ENCODE measurements at regions not wholly inside any gene's neighbourhood (a gene's known extent, or its start where the extent isn't known, plus 50 kb on each side); places are given as distances from the start of the nearest gene placed in this dataset.

DNA sequence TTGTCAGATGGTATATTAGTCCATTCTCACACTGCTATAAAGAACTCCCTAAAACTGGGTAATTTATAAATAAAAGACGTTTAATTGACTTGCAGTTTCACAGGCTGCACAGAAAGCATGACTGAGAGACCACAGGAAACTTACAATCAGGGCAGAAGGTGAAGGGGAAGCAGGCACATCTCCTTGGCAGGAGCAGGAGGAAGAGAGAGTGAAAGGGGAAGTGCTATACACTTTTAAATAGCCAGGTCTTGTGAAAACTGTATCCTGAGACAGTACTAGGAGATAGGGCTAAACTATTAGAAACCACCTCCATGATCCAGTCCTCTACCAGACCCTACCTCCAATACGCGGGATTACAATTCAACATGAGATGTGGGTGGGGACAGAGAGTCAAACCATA is 193.9 kb upstream of the KCNG1 start:
- no peak for DNase-seq

DNA sequence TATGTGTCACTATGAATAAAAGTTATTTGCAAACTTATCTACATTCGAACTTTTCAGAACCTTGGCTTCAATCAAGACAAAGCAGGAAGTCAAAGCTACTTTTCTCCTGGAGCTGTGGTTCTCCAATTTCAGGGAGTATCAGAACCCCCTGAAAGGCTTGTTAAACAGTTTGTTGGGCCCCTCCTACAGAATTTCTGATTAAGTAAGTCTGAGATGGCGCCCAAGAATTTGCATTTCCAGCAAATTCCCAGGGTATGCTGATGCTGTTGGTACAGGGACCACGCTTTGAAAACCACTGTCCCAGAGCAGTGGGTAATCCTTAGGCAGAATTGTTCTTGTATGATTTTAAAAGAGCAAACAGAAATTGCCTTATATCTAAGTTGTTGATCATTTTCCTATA is 189.9 kb upstream of the KCNG1 start:
- no peak for DNase-seq

DNA sequence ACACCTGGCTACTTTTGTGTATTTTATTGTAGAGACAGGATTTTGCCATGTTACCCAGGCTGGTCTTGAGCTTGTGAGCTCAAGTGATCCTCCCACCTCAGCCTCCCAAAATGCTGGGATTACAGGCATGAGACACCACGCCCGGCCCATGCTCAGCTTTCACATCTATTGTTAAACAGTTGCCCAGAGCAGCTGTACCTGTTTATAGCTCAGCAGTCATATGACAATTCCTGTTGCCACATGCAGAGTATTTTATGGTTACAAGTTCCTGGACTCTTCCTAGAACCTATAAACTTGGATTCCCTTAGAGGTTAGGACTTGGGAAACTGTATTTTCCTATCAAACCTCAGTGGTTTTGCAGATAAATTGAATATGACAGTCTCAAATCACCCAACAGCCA is 188.3 kb upstream of the KCNG1 start:
- DNase-seq = no peak

DNA sequence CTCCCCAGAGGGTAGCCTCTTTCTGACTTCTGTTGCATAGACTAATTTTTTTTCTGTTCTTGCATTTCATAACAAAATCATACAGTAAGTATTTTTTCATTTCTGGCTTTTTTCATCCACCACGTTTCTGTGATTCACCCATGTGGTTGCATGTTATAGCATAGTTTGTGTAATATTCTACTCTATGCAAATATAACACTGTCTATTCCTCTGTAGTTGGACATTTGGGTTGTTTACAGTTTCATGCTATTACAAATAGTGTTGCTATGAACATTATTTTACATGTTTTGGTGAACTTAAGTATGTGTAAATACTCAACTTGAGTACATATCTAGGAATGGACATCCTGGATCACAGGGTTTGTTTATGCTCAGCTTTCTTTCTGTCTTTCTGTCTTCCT is 187.2 kb upstream of the KCNG1 start:
- DNase-seq = no peak

DNA sequence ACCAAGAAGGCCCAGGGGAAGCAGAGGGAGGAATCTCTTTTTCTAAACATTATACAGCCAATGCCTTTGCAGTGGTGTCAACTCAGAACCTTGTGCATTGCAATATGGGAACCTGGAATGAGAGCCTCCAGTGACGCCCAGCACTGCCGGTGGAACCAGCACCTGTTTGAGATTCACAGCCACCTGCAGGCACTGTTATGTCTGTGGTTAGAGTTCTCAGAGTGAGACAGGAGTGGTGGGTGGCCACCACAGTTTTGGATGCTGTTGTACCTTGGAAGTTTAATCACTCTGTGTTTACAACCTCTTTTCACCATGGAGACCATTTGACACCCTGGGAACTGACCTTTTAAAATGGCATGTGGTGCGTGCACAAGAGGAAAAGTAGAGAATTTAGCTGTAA is 185.3 kb upstream of the KCNG1 start:
- no peak for DNase-seq

DNA sequence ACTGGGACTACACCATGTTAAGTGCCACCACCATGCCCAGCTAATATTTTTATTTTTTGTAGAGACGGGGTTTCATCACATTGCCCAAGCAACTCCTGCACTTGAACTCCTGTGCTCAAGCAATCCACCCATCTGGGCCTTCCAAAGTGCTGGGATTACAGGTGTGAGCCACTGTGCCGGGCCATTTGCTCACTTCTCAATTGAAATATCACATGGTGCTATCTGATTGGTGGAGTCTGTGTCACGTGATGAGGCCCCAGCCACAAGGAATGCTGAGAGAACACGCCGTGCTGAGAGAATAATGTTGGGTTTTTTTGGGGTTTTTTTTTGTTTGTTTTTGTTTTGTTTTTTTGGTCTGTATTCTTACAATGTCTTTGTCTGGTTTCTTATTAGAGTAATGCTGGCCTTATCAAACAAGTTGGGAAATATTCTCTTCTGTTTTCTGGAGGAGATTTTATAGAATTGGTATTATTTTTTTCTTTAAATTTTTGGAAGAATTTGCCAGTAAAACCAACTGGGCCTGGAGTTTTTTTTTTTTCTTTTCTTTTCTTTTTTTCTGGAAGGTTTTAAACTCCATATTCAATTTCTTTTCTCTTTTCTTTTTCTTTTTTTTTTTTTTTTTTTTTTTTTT is 183.2 kb upstream of the KCNG1 start:
- DNase-seq = no peak

DNA sequence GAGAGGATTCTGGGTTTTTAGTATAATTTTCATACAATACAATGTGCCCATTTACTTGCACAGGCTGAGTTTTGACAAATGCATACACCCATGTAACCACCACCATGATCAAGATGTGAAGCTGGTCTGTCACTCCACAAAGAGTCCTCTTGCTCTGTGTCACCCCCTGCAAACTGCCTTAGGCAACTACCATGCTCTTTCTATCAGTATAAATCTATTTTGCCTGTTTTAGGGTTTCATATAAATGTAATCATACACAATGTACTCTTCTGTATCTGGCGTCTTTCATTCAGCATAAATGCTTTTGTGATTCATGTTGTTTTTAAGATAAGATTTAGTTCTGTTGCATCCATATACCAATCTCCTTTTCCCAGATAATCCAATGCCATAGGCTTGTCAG is 181.9 kb upstream of the KCNG1 start:
- no peak for DNase-seq

DNA sequence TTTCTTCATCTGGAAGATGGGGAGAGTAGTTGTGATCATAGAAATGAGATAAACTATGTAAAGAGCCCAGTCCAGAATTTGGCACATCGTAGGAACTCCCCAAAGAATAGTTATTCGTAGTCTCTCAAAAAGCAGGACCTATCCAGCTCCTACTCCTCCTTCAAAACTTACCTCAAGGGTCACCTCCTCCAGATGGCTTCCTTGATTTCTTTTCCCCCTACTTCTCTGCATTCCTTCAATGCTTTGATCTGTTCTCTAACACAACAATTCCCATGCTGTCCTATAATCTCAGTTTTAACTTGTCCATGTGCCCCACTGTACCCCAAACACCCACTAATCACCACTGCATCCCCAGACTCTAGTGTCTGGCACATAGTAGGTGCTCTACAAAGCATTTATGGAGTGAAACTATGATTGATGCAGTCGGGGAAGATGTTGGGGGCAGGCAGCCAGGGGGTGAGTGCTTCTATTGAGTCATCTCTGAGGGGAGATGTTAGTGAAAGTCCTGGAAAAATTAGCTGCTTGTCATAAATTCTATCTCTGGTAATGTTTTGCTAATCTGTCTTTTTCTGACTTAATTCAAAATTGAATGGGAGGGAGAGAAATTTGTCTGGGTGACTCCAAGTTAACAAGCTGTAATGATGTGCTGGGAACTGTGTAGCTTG is 181.3 kb upstream of the KCNG1 start:
- no peak for DNase-seq

DNA sequence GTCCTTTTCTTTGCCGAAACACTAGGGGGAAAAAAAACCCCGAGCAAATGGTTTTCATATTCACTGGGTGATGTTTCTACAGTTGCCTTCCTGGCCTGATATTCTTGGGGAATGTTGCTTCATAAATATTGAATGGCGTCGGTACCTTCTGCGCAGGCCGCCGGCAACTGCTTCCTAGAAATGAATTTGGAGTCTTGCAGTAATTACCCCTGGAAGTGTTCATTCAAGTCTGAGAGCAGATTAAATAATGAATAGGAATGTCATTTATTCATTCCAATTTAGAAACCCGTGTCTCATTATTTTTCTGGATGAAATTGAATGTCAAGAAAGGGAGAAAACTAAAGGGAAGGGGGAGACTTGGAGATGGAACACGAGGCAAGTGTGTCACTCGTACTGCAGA is 179.4 kb upstream of the KCNG1 start:
- no peak for DNase-seq

DNA sequence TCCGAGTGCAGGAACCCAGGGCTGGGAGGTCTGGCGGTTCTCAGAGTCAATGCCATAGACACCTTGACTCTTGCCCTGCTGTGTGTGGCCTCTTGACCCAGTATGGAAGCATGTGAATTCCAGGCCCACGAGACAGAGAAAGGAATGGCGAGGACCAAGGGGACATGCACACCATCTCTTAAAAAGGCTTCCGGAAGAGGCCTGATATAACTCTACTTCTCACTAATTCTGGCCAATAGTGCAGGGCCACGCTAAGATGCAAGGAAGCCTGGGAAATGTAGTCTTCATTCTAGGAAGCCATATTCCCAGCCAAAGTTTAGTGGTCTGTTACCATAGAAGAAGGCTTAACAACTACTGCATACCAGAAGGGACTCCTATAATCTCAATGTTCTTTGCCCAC is 177.0 kb upstream of the KCNG1 start:
- DNase-seq = no peak

DNA sequence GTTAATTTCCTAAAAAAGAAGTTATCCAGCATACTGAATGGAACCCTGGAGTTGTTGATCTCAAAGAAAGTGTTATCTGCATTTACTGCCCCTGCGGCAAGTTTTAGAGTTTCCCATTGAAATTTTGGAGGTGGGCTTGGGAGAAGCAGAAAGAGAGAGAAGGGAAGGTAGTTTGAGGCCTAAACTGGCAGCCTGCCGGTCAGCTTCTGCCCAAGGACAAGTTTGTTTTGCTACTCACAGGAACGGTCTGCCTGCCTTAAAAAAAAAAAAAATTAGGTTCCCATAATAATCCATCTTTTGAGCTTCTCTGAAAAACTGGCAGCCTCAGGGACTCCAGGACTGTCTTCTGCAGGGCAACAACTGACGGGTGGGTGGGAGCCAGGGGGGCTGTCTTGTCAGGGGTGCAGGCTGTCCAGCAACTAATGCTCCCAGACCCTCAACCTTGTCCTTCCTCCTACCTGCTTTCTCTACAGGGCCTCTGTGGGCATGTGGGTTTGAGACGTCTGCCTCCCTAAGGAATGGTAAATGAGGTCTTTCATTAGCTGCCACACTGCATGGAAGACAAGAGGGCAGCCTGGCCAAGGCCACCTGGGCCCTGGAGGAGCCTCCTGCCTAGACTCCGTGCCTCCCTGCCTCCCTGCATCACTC is 176.1 kb upstream of the KCNG1 start:
- DNase-seq = no peak

DNA sequence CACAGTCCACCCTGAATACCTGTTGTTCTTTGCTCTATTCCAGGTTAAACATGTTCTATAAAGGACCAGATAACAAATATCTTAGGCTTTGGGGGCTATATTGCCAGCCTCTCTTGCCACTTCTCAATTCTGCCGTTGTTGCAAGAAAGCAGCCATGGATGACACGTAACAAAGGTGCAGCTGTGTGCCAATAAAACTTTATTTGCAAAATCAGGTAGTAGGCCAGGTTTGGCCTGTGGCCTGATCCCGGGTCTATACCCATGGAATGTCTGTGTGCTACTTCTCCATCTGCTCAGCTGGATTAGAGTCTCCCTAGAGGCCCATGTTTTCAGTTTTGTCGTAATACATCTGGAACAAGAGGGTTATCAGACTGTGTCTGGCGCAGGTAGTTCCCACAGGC is 175.3 kb upstream of the KCNG1 start:
- DNase-seq = no peak

DNA sequence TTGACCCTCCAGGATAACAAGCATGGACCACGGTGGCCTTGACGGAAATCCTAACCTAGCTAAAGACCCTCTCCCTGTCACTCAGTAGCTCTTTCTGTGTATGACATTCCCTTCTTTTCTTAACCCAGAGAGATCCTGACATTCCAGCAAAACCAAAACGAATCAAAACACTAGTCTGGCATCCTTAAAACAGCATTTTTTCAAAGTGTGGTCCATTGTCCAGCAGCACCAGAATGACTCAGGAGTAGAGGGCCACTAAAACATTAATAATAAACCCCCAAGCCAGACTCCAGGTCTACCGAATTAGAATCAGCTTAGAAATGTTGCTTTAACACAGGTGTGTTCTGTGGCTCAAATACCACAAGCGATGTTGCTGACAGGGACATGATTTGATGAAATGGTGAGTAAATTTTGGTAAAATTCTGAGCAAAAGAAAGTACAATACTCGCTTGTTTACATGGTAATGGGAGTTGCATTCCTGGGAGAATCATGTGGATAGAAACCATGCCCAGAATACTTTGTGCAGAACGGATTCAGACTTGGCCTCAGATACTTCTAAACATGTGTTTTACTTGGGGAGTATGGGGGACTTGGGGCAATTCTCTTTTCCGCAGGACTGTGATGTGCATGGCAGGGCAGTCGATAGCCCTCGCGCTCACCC is 174.2 kb upstream of the KCNG1 start:
- no peak for DNase-seq

DNA sequence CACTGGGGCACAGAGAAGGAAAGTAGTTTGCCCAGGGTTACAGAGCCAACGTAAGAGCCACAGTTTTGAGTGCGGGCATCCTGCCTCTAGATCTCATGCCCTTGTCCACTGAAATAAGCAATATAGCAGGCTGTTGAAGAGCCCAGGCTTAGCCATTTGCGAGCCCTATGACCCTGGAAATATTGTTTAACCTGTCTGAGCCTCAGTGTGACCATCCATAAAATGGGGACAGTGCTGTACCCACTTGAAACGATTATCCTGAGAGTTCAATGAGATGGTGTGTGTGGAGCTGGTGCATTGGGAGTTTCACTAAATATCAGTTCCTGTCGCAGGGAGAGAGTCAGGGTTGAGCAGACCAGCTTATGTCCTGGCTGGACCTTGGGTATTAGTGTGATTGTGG is 173.1 kb upstream of the KCNG1 start:
- DNase-seq = no peak

DNA sequence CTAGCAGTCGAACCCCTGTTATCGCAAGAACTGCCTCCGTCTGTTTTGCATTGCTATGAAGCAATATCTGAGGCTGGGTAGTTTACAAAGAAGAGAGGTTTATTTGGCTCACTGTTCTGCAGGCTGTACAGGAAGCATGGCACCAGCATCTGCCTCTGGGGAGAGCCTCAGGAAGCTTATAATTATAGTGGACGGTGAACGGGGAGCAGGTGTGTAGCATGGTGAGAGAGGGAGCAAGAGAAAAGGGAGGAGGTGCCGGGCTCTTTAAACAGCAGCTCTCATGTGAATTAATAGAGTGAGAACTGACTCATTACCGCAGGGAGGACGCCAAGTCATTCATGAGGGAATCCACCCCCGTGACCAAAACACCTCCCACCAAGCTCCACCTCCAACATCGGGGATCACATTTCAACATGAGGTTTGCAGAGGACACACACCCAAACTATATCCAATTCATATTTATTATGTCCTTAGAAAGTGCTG is 172.6 kb upstream of the KCNG1 start:
- no peak for DNase-seq

DNA sequence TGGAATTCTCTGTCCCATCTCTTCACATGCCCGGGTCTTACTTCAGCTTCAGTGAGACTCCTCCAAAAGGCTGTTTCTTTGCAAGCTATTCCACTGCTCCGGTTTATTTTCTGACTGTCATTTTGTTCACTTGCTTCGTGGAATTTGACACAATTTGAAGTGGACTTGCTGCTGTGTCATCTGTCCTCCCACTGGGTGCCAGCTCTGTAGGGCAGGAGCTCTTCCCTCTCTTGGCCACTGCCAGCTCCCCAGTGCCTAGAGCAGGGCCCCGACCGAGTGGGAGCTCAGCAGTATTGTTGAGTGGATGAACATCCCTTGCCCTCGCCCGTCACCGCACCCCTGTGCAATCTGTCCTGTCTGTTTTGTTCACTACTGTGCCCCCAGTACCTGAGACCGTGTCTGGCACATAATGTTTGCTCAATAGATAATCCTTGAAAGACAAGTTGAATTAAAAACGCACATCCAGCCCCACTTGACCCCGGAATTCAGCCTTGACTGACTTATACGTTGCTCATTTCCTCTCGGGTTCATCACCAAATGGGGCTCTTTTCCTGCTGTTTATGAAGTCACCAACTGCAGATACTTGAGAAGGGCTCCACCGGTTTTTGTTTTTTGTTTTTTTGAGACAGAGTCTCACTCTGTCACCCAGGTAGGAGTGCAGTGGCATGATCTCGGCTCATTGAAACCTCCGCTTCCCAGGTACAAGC is 170.3 kb upstream of the KCNG1 start:
- no peak for DNase-seq

DNA sequence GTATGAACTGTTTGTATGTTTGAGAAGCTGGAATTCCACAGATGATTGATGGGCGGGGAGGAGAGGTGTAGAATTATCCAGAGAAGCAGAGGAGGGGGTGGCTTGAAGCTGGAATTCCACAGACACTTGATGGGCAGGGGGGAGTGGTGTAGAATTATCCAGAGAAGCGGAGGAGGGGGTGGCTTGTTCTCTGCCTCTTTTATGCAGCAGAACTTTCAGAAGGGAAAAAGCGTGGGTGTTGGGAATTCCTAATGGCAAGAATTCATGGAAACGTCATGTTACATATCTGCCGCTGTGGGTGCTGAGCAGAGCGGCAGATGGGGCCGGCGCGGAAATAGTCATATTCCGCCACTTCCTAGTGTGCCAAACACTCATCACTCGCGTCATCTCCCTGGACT is 167.9 kb upstream of the KCNG1 start:
- DNase-seq = no peak

DNA sequence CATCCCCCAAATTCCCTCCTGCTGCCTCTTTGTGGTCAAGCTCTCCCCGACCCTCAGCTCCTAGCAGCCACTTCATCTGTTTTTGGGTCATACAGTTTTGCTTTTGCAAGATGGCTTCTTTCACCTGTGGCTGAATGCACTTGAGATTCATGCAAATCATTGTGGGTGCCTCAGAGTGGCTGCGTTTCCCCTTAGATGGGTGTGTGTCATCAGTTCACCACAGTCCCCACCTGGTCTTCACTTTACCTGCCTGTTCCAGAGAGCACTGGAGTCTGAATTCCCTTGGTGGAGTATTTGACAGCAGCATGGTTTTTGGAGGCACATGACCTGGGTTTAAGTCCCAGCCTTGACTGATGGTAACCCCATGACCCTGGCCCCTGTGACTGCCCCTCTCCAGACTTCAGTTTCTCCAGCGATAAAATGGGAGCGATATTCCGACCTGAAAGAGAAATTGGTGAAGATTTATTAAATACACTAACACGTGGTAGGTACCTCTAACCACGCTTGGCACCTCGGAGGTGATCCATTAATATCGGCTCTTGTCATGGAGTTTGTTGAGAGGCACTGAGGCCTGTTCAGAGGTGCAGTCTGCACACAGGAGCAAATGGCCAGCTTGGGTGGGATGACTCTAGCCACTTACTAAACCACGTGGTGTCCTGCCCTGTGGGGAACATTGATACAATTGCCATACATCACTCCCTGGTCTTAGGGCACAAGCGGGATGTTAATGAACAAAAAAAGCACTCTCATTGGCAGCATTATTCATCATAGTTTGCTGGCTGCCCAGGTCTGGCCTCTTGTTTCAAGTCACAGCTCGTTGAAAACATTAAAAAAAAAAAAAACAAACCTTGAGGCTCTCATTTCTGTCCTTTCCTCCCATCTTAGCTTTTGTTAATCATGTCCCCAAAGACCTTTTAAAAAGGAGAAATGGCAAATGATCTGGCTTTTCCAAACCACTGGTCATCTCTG is 167.2 kb upstream of the KCNG1 start:
- no peak for DNase-seq

DNA sequence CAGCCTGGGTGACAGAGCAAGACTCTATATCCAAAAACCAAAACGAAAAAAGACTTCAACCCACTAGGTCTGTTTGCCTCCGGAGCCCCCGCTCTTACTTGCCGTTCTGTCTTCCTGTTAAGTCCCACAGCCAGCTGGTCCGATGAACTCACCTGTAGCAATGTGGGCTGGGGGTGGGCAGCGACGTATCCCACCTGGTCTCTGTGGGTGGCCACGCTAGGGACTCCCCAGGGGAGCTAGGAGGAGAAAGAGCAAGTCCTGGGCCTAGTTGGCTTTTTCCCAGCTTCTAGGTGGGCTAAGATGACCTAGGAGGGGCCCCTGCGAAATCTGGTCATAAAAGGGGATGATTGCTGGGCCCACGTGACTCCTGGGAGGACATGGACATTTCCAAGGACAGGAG is 166.0 kb upstream of the KCNG1 start:
- DNase-seq = no peak

DNA sequence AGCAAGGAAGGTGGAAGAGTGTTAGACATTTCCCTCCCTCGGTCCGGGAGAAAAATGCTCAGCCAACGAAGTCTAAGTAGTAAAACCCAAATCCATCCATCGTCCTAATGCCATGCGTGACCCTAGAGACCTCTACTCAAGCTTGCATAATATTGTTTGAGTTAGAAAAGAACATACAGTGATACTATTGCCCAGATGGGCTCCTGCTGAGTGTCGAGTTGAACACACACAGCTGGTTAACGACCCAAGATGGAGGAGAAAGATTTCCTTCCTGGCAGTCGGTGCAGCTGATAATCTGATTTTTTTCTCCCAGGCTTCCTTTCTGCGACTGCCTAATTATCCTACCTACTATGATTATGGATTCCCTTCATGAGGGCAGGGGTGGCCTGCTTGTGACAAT is 164.4 kb upstream of the KCNG1 start:
- no peak for DNase-seq

DNA sequence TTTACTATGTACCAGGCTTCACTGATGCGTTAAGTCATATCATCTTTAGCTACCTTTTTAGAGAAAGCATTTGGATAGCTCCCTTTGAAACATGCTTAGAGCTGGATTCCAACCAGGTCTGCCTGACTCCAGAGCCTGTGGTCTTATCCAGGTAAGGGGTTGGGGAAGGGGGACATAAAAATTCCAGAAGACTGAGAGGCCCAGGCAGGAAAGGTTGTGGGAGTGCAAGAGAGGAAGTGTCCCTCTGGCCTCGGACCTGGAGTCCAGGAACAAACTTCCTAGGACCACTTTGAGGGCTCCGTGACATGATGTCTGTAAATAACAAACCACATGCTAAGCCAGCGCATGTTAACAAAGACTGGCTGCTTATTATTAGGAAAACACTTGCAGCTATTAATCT is 163.0 kb upstream of the KCNG1 start:
- no peak for DNase-seq

DNA sequence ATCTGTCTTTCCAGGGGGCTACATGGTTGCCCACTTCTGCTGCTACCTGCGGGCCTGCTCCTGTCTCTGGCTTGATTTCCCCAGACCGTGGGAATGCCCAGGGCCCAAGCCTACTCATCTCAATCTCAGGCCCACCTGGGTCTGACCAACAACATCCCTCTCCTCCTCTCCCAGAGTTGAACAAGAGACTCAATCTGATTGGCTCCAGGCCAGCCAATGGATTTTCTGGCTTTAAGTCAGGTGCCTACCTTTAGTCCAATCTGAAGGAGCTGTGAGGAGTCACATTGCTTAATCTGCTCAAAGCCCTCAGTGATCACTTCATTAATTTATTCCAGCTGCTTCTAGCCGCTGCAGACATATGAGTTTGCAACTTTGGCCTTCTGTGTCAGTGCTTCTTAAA is 162.4 kb upstream of the KCNG1 start:
- DNase-seq = no peak

All from RPMI8226 (cell line).